ENCODE measurements at regions not wholly inside any gene's neighbourhood (a gene's known extent, or its start where the extent isn't known, plus 50 kb on each side); places are given as distances from the start of the nearest gene placed in this dataset.

DNA sequence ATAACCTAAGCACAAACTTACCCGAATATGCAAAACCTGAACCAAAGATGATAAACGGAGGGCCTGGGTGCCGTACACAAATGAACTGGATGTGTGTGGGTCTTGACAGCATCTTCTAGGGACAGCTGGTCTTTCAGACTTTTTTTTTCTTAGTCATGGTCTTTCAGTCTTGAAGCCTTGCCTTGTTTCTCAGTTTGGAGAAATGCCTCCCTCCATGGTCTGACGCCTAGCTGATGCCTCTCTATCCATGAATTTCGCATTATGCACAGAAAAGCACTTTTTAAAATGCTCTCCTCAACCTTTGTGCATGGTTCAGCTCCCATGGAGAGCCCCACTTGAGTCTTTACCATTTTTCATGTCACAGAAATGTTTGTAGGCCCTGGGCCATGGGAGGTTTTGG is 52.8 kb upstream of the LYRM9 start:
- TF ChIP-seq POLR2AphosphoS5 (IDR thresholded peaks at IDR 0.05) (no peak), POLR2A (IDR thresholded peaks at IDR 0.05) (no peak), EP300 (IDR thresholded peaks at IDR 0.05) (no peak)
- TF ChIP-seq, protein P1, sequence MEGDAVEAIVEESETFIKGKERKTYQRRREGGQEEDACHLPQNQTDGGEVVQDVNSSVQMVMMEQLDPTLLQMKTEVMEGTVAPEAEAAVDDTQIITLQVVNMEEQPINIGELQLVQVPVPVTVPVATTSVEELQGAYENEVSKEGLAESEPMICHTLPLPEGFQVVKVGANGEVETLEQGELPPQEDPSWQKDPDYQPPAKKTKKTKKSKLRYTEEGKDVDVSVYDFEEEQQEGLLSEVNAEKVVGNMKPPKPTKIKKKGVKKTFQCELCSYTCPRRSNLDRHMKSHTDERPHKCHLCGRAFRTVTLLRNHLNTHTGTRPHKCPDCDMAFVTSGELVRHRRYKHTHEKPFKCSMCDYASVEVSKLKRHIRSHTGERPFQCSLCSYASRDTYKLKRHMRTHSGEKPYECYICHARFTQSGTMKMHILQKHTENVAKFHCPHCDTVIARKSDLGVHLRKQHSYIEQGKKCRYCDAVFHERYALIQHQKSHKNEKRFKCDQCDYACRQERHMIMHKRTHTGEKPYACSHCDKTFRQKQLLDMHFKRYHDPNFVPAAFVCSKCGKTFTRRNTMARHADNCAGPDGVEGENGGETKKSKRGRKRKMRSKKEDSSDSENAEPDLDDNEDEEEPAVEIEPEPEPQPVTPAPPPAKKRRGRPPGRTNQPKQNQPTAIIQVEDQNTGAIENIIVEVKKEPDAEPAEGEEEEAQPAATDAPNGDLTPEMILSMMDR (IDR thresholded peaks at IDR 0.05) = no peak

Measured in stomach (tissue), 4 donors.